Liver (tissue), 2 donors: ENCODE measurements at regions not wholly inside any gene's neighbourhood (a gene's known extent, or its start where the extent isn't known, plus 50 kb on each side); places are given as distances from the start of the nearest gene placed in this dataset.

Source experiments
- CTCF ChIP-seq: fragments of 150-350 bp; IDR thresholded peaks from 2 replicates; pipeline ENCODE4 v1.5.1; 2017; ENCODE audit warnings: improper control_type of control experiment, low read depth, low read length; ENCODE audit not compliant: missing input control
- REST ChIP-seq: IDR thresholded peaks from 2 replicates; pipeline ENCODE4 v1.6.1; 2016; ENCODE audit warnings: antibody characterized with exemption, mild to moderate bottlenecking
- donor health status: healthy.

GRCh38 chr10:125482637-125483036 is 200.3 kb downstream of the TEX36 start:
- no peak for TF ChIP-seq REST
- TF ChIP-seq CTCF = no peak
